ENCODE measurements at regions not wholly inside any gene's neighbourhood (a gene's known extent, or its start where the extent isn't known, plus 50 kb on each side); places are given as distances from the start of the nearest gene placed in this dataset.

DNA sequence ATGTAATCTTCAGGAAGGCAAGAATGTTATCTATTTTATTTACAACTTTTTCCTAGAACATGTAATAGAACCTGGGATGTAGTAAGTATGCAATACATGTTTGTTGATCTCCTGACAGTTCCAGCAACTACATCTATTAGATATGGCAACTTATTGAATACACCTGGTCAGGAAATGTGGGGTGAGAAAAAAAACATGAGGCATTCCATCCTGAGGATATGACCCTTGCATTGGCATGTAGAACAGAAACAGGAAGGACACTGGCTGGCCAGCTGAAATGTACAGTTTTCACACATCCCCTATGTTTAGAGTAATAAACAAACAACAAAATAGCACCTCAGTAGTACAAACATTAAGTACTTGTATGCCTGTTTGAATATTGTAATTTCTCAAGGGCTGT lies 272.6 kb upstream of the NT5C1B start:
- DNase-seq (ENCODE audit: extremely low spot score, insufficient read length, low read depth) = no peak

DNA sequence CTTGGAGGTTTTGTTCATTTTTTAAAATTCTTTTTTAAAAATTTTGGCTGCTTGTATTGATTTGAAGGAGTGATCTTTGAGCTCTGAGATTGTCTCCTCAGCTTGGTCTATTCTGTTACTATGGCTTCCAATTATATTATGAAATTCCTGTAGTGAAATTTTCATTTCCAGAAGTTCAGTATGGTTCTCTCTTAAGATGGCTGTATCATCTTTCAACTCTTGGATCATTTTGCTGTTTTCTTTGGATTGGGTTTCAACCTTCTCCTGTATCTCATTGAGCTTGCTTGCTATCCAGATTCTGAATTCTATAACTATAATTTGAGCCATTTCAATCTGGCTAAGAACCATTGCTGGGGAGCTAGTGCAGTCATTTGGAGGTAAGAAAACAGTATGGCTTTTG lies 270.8 kb upstream of the NT5C1B start:
- DNase-seq (ENCODE audit: extremely low spot score, insufficient read length, low read depth) = no peak
- no peak for FAIRE-seq

More for the DNA sequence above, 272.6 kb upstream of the NT5C1B start:
- no peak for FAIRE-seq

DNA sequence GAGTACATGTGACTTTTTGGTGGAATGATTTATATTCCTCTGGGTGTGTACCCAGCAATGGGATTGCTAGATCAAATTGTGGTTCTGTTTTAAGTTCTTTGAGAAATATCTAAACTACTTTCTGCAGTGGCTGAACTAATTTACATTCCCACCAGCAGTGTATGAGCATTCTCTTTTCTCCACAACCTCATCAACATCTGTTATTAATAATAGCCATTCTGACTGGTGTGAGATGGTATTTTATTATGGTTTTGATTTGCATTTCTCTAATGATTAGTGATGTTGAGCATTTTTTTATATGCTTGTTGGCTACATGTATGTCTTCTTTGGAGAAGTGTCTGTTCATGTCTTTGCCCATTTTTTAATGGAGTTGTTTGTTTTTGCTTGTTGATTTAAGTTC lies 267.4 kb upstream of the NT5C1B start:
- FAIRE-seq (no peak), DNase-seq (ENCODE audit: extremely low spot score, insufficient read length, low read depth) (no peak)

DNA sequence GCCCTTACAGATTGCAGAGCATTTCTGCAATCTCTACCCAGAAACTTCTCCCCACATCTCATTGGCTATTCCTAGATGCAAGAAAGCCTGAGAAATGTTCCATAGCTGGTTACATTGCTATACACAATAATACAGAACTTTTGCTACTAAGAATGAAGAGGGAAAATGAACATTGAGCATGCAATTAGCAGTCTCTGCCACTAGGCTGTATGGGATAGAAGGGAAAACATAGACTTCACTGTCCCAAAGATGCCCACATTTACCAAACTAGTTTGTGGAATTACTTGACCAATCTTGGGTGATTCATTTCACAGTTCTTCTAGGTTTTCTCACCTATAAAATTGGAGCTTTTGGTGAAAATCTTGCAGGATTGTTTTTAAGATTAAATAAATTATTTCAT lies 265.7 kb upstream of the NT5C1B start:
- DNase-seq (ENCODE audit: extremely low spot score, insufficient read length, low read depth) (no peak), FAIRE-seq (no peak)

DNA sequence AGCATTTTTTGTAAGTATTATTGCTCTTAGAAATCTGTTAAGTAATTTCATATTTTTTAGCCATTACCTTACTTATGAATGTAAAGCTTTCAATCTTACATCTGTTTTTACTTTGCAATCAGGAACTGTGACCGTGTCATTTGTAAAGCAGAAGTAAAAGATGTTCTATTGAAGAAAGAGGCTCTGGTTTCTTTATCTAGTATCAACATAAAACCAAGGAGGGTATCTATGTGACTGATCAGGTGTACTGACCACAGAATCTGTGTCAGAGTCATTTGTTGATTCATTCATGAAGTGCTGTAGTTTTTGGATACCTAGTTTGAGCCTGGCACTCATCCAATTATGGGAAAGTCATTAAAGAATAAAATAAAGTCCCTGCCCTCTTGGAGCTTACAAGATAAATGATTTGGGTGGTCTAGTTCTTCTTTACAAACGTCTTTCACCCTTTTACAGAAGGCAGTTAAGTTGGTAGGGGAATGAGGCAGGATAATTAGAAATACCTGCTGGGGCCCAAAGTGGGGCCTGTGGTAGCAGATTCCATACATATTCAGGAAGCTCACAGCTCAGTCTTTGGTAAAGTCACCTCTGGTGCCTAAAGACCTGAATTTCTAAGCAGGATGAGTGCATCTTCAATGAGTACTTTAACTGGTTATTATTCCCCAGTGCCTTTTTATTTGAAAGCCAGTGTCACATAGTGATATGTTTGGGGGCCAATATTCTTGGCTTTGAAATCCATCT lies 260.6 kb upstream of the NT5C1B start:
- FAIRE-seq = no peak
- no peak for DNase-seq (ENCODE audit: extremely low spot score, insufficient read length, low read depth)

DNA sequence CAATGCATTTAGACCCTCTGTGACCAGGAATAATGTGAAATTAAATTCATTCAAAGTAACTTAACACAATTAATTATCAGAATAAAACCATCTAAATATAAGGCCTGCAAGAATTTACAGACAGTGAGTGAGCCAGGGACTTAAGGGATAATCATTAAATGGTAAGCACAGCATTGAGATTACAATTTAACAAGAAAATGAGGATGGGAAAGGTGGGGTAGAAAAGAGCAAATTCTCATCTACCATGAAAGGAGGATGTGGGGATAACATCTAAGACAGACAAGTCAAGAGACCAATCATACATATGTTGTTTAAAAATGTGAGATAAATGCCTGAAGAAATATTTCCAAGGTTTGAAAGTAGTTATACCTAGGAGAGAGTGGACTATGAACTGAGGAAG lies 259.3 kb upstream of the NT5C1B start:
- FAIRE-seq (no peak), DNase-seq (ENCODE audit: extremely low spot score, insufficient read length, low read depth) (no peak)

DNA sequence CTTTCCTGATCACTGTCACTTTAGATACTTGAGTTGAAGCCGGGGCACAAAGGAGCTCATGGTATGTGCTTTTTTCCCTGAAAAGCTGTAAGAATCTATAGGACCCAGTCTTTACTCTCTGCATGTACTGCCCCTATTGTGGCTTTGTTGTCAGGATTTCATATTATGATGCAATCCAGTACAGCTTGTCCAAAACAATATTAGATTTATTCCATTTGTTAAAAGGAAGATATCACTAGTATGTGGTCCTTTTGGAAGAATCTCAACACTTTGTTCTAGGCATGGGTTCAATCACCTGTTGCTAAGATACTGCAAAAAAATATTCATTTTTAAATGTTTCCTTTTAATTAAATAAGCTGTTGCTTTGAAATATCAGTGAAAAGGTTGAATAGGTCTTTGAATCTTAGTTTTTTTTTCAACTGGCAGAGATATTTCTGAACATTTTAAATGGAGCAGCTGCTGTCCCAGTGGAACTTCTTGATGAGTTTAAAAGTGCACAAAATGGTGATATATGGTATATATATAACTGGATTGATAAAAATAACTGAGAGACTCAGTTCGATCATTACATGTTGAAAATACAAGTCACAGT lies 256.6 kb upstream of the NT5C1B start:
- FAIRE-seq = no peak

DNA sequence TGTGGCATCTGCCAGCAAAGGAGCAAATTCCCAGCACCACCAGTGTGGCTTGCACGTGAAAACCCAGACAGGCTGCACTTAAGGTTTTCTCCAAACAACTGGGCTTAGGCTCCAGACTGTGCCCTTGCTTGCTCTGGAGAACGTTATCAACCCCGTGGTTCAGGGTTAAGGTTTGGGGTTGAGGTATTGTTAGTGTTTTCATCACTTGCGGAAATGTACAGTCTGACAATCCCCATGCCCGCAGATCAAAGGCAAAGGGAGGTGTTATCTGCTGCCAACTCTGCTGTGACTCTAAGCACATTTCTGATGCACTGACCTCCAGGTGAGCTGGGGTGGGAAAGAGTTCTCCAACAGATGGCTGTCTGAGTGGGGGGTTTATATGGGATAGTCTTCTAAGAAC lies 253.5 kb upstream of the NT5C1B start:
- DNase-seq (ENCODE audit: extremely low spot score, insufficient read length, low read depth) (no peak), FAIRE-seq (no peak)

More for the DNA sequence above, 256.6 kb upstream of the NT5C1B start:
- DNase-seq (ENCODE audit: extremely low spot score, insufficient read length, low read depth) = no peak

DNA sequence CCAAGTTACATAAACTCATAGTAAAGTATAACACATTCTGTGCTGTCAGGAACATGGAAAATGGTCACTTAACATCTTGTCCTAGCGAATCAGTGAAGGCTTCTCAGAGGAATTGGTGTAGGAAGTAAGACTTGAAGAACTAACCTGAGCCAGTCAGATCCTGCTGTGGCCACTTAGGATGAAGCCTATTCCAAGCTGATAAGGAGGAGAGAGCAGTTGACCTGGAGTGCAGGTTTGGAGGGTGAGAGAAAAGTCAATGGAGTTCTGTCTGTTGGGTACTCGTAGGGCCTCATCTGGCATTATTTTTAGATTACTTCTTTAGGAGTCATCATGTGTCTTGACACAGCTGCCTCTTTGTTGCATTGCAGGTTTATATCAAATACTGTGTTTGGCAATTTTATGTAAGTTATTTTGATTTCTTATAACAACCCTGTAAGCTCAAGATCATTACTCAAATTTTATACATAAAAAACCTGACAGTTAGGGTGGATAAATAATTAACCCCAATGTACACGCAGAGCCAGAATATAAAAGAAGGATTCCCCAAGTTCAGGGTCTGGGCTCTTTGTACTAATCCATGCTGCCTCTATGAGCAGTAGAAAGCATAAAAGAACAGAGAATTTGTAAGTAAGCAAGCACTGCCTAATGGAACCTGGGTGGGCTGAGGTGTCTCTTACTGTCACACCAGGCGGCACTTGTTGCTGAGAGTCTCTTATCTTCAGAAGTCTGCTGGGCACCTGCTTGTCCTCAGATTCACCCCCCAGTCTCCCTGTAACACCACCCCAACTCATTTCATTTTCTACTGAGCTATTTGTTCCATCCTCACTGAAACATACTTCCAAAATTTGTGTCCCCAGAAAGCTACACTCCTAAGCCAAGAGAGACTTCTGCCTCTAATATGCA lies 252.1 kb upstream of the NT5C1B start:
- FAIRE-seq (no peak), DNase-seq (ENCODE audit: extremely low spot score, insufficient read length, low read depth) (no peak)

DNA sequence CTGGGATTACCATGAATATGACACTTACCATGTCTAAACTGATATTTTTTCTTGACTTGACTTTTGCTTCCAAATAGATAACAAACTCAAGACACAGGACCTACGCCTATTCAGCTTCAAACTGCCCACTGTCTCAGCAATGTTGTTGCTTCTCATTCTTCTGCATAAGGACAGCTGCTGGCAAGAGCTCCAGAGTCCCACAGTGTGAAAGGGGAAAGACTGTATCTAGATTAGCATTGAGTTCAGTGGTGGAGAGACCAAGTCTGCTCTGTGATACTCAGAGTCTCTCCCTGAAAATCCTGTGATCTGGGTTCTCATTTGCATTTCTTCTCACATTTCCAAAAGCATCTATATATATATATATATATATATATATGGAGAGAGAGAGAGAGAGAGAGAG lies 247.9 kb upstream of the NT5C1B start:
- DNase-seq (ENCODE audit: extremely low spot score, insufficient read length, low read depth) (no peak), FAIRE-seq (no peak)

DNA sequence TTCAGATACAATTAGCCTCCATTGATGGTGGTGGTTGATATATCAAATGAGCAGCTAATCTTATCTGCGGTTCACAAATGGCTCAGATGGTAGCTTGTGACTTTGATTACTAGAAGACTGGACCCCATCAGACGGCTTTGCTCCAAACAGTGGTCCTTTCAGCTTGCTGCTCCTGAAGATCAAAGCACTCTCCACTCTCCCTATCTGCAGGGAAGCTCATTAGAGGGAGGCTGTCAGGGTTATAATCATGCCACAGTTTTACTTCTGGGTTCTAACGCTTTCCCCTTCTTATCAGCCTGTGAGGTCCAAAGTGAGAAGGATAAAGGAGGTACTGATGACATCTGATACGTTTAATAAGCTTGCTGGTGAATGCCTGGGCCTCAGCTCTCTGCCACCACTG lies 247.1 kb upstream of the NT5C1B start:
- FAIRE-seq = no peak
- DNase-seq (ENCODE audit: extremely low spot score, insufficient read length, low read depth) = no peak

DNA sequence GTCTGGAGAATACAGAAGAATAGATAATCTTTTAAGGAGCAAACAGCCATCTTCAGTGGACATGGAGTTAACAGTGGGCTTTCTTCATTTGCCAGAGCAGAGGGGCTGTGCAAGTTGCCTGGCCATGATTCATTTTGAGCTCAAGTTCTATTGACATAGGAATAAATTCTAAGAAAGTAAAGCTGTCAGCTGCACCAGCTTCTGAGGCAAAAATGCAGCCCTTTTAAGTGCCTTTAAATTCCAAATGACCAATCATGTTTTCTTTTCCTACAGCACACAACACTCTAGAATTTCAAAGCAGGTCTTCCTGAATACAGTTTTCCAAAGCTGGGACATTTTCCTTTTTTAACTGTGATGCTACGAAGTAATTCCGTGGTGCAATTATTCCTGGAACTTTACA lies 246.4 kb upstream of the NT5C1B start:
- no peak for DNase-seq (ENCODE audit: extremely low spot score, insufficient read length, low read depth)
- FAIRE-seq = no peak

DNA sequence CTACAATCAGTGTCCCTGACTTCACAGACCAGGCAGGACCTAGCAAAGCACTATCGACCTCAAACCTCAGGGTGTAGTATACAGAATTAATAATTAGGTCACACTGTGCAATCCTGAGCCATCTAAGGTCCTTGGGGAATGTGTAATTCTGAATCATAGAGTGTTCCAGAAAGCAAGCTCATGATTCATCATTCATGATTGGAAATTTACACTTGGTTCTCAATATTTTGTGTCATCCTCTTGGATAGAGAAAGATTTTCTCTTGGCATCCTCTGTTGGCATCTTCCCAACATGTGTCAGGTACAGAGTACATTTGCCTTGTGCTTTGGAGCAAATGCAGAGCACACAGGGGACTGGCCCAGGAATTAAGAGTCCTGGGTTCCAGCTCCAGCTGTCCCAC lies 245.0 kb upstream of the NT5C1B start:
- FAIRE-seq (no peak), DNase-seq (ENCODE audit: extremely low spot score, insufficient read length, low read depth) (no peak)

DNA sequence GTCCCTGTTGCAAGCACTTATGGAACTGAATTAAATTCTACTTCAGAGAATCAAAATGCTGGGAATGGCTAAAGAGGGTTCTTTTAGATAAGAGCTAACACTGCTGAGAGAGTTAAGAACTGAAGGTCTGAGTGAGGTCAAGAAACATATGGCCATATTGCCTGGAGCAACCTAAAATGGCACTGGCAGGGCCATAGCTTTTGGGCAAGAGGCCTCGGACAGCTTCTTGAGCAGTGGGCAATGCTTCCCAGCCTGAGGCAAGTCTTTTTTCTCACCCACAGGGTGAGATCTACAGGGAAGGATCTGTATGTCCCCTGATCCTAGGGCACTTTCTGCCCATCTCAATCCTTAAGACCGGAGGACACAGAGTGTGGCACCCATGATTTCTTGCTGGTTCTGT lies 244.6 kb upstream of the NT5C1B start:
- FAIRE-seq (no peak), DNase-seq (ENCODE audit: extremely low spot score, insufficient read length, low read depth) (no peak)

DNA sequence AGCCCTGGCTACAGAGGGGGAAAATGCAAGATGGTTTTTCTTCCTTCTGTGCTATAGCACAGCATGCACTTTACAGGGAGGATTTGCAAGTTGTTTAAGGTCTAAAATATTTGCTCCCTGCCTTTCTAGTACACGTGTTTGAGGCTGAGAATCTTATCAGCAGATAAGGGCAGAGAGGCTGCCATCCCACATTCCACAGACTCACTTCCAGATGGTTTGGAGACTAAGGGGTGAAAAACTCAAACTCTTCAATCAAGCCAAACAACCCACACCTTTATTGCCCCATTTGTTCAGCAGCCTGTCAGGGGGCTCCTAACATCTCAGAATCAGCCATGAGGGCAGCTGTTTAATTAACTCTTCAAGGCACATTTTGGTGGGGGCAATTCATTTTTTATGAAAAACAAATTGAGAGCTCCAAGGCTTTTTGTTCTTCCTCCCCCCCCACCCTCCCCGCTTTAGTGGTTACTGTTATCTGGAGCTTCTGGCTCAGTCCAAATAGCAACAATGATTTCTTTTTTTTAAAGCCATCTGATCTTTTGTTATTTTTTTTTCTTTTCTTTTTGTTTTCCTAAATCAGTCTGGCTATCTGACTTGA lies 242.6 kb upstream of the NT5C1B start:
- no peak for FAIRE-seq
- no peak for DNase-seq (ENCODE audit: extremely low spot score, insufficient read length, low read depth)

DNA sequence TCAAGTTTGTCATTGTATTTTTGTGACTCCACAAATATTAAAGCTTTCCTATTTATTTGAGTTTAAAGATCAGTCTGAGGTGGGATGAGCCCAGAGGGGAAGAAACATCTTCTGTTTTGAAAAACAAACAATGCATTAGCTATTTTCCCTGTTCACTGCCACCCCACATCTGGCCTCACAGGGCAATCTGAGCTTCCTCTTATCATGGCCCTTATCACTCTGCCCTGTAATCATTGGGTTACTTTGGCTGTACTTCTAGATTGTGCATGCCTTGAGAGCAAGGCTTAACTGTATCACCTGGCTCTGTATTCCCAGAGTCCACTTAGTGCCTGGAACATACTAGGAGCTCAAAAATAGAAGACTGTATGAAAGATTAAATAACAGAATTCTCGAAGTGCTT lies 241.6 kb upstream of the NT5C1B start:
- FAIRE-seq (no peak), DNase-seq (ENCODE audit: extremely low spot score, insufficient read length, low read depth) (no peak)

DNA sequence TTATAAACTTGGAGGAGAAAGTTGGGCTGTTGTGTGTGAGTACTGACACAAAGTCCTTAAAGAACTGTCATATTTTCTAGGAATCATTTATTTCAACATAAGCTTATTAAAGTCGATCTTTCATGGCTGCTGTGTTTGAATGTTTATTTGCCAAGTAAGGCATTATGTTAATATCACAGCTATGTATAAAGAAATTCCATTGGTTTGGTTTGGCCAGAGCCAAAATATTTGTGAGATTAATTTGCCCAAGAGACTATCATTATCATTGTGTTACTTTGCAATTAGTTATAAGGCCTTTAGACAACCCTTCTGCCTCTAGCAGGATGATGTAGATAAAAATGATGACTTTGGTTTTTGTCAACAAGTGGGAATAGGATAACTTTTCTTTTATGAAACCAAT lies 240.6 kb upstream of the NT5C1B start:
- FAIRE-seq (no peak), DNase-seq (ENCODE audit: extremely low spot score, insufficient read length, low read depth) (no peak)

DNA sequence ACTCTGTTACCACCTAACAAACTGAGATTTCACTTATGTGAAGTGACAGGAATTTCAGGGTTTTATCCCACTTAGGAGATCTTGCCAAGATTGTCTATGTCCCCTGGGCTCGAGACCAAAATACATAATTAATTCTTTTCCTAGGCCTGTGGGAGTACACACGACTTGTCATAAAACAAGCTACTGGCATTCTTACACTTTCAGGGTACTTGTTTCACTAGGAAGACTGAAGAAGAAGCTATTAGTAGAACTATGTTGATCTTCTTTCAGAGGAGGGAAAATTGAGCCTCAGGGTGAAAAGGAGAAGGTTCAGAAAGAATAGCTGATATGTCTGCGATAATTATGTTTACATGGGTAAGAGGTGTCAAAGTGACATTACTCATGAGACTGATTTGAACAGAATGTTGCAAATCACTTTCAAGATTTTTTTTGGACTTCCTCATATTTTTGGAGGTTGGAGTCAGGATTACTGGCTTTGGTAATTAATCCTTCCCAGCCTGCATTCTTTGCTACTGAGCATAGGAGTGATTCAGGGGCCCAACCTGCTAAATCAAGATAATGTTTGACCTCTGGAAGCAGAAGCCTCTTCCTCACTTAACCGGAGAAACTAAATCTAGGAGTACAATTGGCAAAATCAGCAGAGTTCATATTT lies 240.0 kb upstream of the NT5C1B start:
- FAIRE-seq = no peak
- no peak for DNase-seq (ENCODE audit: extremely low spot score, insufficient read length, low read depth)

DNA sequence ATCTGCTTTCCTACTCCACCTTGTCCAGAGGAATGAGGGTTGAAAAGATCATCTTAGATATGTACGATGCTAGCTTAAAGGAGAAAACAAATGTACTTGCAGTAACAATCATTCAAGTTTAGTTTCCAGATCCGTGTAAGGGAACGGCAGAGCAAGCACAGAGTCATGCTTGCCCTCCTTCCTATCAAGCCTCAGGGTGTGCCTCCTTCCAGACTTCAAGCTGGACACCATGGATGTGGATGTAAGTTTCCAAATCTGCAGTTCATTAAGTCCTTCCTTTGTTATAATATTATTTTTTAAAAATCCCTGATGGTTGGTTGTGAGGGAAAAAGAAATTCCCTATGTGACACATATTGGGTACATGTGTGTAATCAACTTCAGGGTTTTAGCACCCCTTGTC lies 238.9 kb upstream of the NT5C1B start:
- no peak for DNase-seq (ENCODE audit: extremely low spot score, insufficient read length, low read depth)
- FAIRE-seq = no peak

DNA sequence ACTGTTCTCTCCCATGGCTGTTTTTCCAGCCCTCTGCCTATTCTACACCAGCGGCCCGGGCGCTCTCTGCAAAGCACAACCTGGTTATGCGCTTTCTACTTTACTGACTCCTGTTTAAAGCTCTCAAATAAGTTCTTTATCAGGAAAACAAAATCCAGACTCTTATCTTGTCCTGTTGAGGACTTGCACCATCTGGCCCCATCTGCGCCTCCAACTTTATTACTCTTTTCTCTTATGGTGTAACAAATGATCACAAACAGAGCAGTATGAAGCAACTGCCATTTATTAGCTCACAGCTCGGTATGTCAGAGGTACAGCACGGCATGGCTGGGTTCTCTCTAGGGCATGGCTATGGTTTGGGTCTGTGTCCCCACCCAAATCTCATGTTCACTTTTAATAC lies 236.5 kb upstream of the NT5C1B start:
- no peak for DNase-seq (ENCODE audit: extremely low spot score, insufficient read length, low read depth)

More for the DNA sequence above, 236.5 kb upstream of the NT5C1B start:
- FAIRE-seq = no peak

All from GM18507 (cell line).